ENCODE measurements at regions not wholly inside any gene's neighbourhood (a gene's known extent, or its start where the extent isn't known, plus 50 kb on each side); places are given as distances from the start of the nearest gene placed in this dataset.

- no peak for TF ChIP-seq CTCF (IDR thresholded peaks at IDR 0.05)
- no peak for TF ChIP-seq POLR2A (IDR thresholded peaks at IDR 0.05)
Measured at GRCh38 chr12:132432126-132432705, 57.7 kb upstream of the FBRSL1 start.
